CD4-positive, alpha-beta memory T cell (primary cell): ENCODE measurements at regions not wholly inside any gene's neighbourhood (a gene's known extent, or its start where the extent isn't known, plus 50 kb on each side); places are given as distances from the start of the nearest gene placed in this dataset.

ENCODE experiments used
- CTCF ChIA-PET: fragments of 350-600 bp; sonication (Branson Sonifier 250); formaldehyde crosslinking; loops from one replicate; lab custom pipeline; 2021; ENCODE audit warnings: inconsistent platforms; ENCODE audit not compliant: partially characterized antibody; lab: Charles Lee
- POLR2A ChIA-PET: fragments of 350-600 bp; sonication (Branson Sonifier 250); formaldehyde crosslinking; loops from one replicate; lab custom pipeline; 2021; ENCODE audit not compliant: partially characterized antibody; lab: Charles Lee
- DNase-seq, 5 donors: peaks; one replicate each; pipeline versions ENCODE4 v3.0.0 to v3.0.0-alpha.2; 2020 to 2022; ENCODE audit warnings: mixed read lengths in 1 of 5
- H3K27ac ChIP-seq: one replicate; pipeline ENCODE4 v1.7.0; 2013; ENCODE audit warnings: low read depth, low read length
- H3K27me3 ChIP-seq: 2 replicates; pipeline ENCODE4 v1.7.0; 2013; ENCODE audit warnings: mild to moderate bottlenecking, low read length, moderate library complexity; ENCODE audit not compliant: insufficient read depth
- H3K36me3 ChIP-seq: 2 replicates; pipeline ENCODE4 v1.7.0; 2013; ENCODE audit warnings: mild to moderate bottlenecking, low read length, moderate library complexity; ENCODE audit not compliant: insufficient read depth
- H3K4me1 ChIP-seq: 2 replicates; pipeline ENCODE4 v1.7.0; 2013; ENCODE audit warnings: mild to moderate bottlenecking, low read length, moderate library complexity; ENCODE audit not compliant: insufficient read depth
- H3K4me3 ChIP-seq, 2 donors: one replicate each; pipeline ENCODE4 v1.7.0; 2013; ENCODE audit warnings: low read length in 2 of 2, mild to moderate bottlenecking in 1 of 2
- H3K9me3 ChIP-seq, 2 donors: one replicate each; pipeline ENCODE4 v1.7.0; 2013; ENCODE audit warnings: low read length in 2 of 2, control low read depth in 1 of 2; ENCODE audit not compliant: control insufficient read depth in 1 of 2
- H3K27ac Mint-ChIP-seq, 7 donors: one replicate each; pipeline ENCODE4 v1.8.0; 2020 to 2021; ENCODE audit warnings: mixed read lengths in 7 of 7, mild to moderate bottlenecking in 6 of 7, inconsistent platforms in 3 of 7, moderate library complexity in 3 of 7
- H3K27me3 Mint-ChIP-seq, 2 donors: one replicate each; pipeline ENCODE4 v1.8.0; 2020 to 2021; ENCODE audit warnings: mixed read lengths in 2 of 2
- H3K36me3 Mint-ChIP-seq, 2 donors: one replicate each; pipeline ENCODE4 v1.8.0; 2020 to 2021; ENCODE audit warnings: mixed read lengths in 2 of 2, inconsistent platforms in 1 of 2, mild to moderate bottlenecking in 1 of 2
- H3K4me1 Mint-ChIP-seq, 4 donors: one replicate each; pipeline ENCODE4 v1.8.0; 2020 to 2021; ENCODE audit warnings: mixed read lengths in 4 of 4, mild to moderate bottlenecking in 1 of 4
- H3K4me3 Mint-ChIP-seq, 8 donors: one replicate each; pipeline ENCODE4 v1.8.0; 2020 to 2021; ENCODE audit warnings: mixed read lengths in 8 of 8, mild to moderate bottlenecking in 7 of 8, moderate library complexity in 6 of 8, inconsistent platforms in 3 of 8
- H3K9me3 Mint-ChIP-seq, 8 donors: one replicate each; pipeline ENCODE4 v1.8.0; 2020 to 2021; ENCODE audit warnings: mixed read lengths in 8 of 8, mild to moderate bottlenecking in 5 of 8, inconsistent platforms in 3 of 8, moderate library complexity in 1 of 8
- intact Hi-C: fragments of 100-400 bp; cut with micrococcal nuclease; formaldehyde crosslinking; loops from one replicate; pipeline ENCODE4 v1.15.1; 2023

GRCh38 chrX:121853762-121854613 lies 806.6 kb downstream of the GLUD2 start:
- no peak overlapping the region for H3K4me3 ChIP-seq
- intact Hi-C loops = no loop called here
- no peak for DNase-seq
- Mint-ChIP-seq H3K9me3 (peaks cover 0 to 4% (median 0%) of the 10 kb centered on the region in 8 donors), H3K4me3 (no peak overlapping the region), H3K27me3 (no peaks in the 10 kb centered on the region), H3K36me3 (no peaks in the 10 kb centered on the region), H3K27ac (no peak overlapping the region), H3K4me1 (no peaks in the 10 kb centered on the region)
- POLR2A ChIA-PET = no interaction called here
- H3K27ac ChIP-seq = no peak overlapping the region
- no peaks in the 10 kb centered on the region for H3K9me3 ChIP-seq
- no peaks in the 10 kb centered on the region for H3K36me3 ChIP-seq
- H3K4me1 ChIP-seq = no peaks in the 10 kb centered on the region
- H3K27me3 ChIP-seq = no peaks in the 10 kb centered on the region
- CTCF ChIA-PET = no interaction called here

GRCh38 chrX:121854614-121854911 lies 807.2 kb downstream of the GLUD2 start:
- H3K36me3 Mint-ChIP-seq = no peaks in the 10 kb centered on the region

GRCh38 chrX:121858867-121859647 lies 811.6 kb downstream of the GLUD2 start:
- intact Hi-C loops = no loop called here
- Mint-ChIP-seq H3K27me3 (no peaks in the 10 kb centered on the region), H3K4me1 (no peaks in the 10 kb centered on the region)

More at GRCh38 chrX:121854614-121854911, 807.2 kb downstream of the GLUD2 start:
- Mint-ChIP-seq H3K4me1 (no peaks in the 10 kb centered on the region), H3K4me3 (no peak overlapping the region), H3K9me3 (peaks cover 0 to 4% (median 0%) of the 10 kb centered on the region in 8 donors), H3K27me3 (no peaks in the 10 kb centered on the region), H3K27ac (no peak overlapping the region)
- intact Hi-C loops = no loop called here
- no peaks in the 10 kb centered on the region for H3K36me3 ChIP-seq
- H3K4me1 ChIP-seq = no peaks in the 10 kb centered on the region
- H3K9me3 ChIP-seq = no peaks in the 10 kb centered on the region
- H3K27ac ChIP-seq = no peak overlapping the region
- no peak for DNase-seq
- H3K4me3 ChIP-seq = no peak overlapping the region
- ChIA-PET CTCF (no interaction called here), POLR2A (no interaction called here)
- H3K27me3 ChIP-seq = no peaks in the 10 kb centered on the region

GRCh38 chrX:121863976-121864375 lies 816.6 kb downstream of the GLUD2 start:
- Histone ChIP-seq H3K4me3 (no peak overlapping the region), H3K36me3 (no peaks in the 10 kb centered on the region), H3K27me3 (no peaks in the 10 kb centered on the region), H3K9me3 (no peaks in the 10 kb centered on the region), H3K27ac (no peak overlapping the region), H3K4me1 (no peaks in the 10 kb centered on the region)
- DNase-seq = no peak
- H3K9me3 Mint-ChIP-seq = peaks cover 0 to 2% (median 0%) of the 10 kb centered on the region in 8 donors
- H3K4me3 Mint-ChIP-seq = no peak overlapping the region
- ChIA-PET POLR2A (no interaction called here), CTCF (no interaction called here)
- intact Hi-C loops = no loop called here
- H3K4me1 Mint-ChIP-seq = no peaks in the 10 kb centered on the region
- H3K27ac Mint-ChIP-seq = no peak overlapping the region
- H3K27me3 Mint-ChIP-seq = no peaks in the 10 kb centered on the region
- H3K36me3 Mint-ChIP-seq = no peaks in the 10 kb centered on the region

More at GRCh38 chrX:121858867-121859647, 811.6 kb downstream of the GLUD2 start:
- Mint-ChIP-seq H3K9me3 (peaks cover 0 to 2% (median 0%) of the 10 kb centered on the region in 8 donors), H3K4me3 (no peak overlapping the region), H3K36me3 (no peaks in the 10 kb centered on the region), H3K27ac (no peak overlapping the region)
- ChIA-PET CTCF (no interaction called here), POLR2A (no interaction called here)
- H3K27ac ChIP-seq = no peak overlapping the region
- DNase-seq = no peak
- H3K27me3 ChIP-seq = no peaks in the 10 kb centered on the region
- no peaks in the 10 kb centered on the region for H3K9me3 ChIP-seq
- H3K36me3 ChIP-seq = no peaks in the 10 kb centered on the region
- no peaks in the 10 kb centered on the region for H3K4me1 ChIP-seq
- H3K4me3 ChIP-seq = no peak overlapping the region

GRCh38 chrX:121864561-121864960 lies 817.2 kb downstream of the GLUD2 start:
- Histone ChIP-seq H3K9me3 (no peaks in the 10 kb centered on the region), H3K36me3 (no peaks in the 10 kb centered on the region), H3K4me3 (no peak overlapping the region), H3K27ac (no peak overlapping the region), H3K27me3 (no peaks in the 10 kb centered on the region), H3K4me1 (no peaks in the 10 kb centered on the region)
- Mint-ChIP-seq H3K4me3 (no peak overlapping the region), H3K4me1 (no peaks in the 10 kb centered on the region), H3K27me3 (no peaks in the 10 kb centered on the region), H3K9me3 (peaks cover 0 to 2% (median 0%) of the 10 kb centered on the region in 8 donors), H3K27ac (no peak overlapping the region), H3K36me3 (no peaks in the 10 kb centered on the region)
- CTCF ChIA-PET = no interaction called here
- POLR2A ChIA-PET = no interaction called here
- no peak for DNase-seq
- intact Hi-C loops = no loop called here

- Mint-ChIP-seq H3K27me3 (no peaks in the 10 kb centered on the region), H3K27ac (no peak overlapping the region), H3K4me3 (no peak overlapping the region), H3K9me3 (no peaks in the 10 kb centered on the region), H3K36me3 (no peaks in the 10 kb centered on the region), H3K4me1 (no peaks in the 10 kb centered on the region)
- H3K4me3 ChIP-seq = no peak overlapping the region
- no peaks in the 10 kb centered on the region for H3K9me3 ChIP-seq
- intact Hi-C loops = no loop called here
- no peaks in the 10 kb centered on the region for H3K36me3 ChIP-seq
- CTCF ChIA-PET = no interaction called here
- H3K27me3 ChIP-seq = no peaks in the 10 kb centered on the region
- no peaks in the 10 kb centered on the region for H3K4me1 ChIP-seq
- no peak for DNase-seq
- no peak overlapping the region for H3K27ac ChIP-seq
- POLR2A ChIA-PET = no interaction called here
Observed at GRCh38 chrX:121869876-121870477, 822.6 kb downstream of the GLUD2 start.

- intact Hi-C loops = no loop called here
- Mint-ChIP-seq H3K27ac (no peak overlapping the region), H3K27me3 (no peaks in the 10 kb centered on the region), H3K4me3 (no peak overlapping the region), H3K36me3 (no peaks in the 10 kb centered on the region), H3K9me3 (no peaks in the 10 kb centered on the region), H3K4me1 (no peaks in the 10 kb centered on the region)
- ChIA-PET CTCF (no interaction called here), POLR2A (no interaction called here)
- no peak overlapping the region for H3K4me3 ChIP-seq
- H3K27ac ChIP-seq = no peak overlapping the region
- no peaks in the 10 kb centered on the region for H3K4me1 ChIP-seq
- no peak for DNase-seq
- H3K36me3 ChIP-seq = no peaks in the 10 kb centered on the region
- no peaks in the 10 kb centered on the region for H3K9me3 ChIP-seq
- no peaks in the 10 kb centered on the region for H3K27me3 ChIP-seq
Observed at GRCh38 chrX:121871122-121871521, 823.7 kb downstream of the GLUD2 start.
